GM18907 (cell line): ENCODE measurements at regions not wholly inside any gene's neighbourhood (a gene's known extent, or its start where the extent isn't known, plus 50 kb on each side); places are given as distances from the start of the nearest gene placed in this dataset.

ENCODE experiments used
- ATAC-seq: cut with Tn5 transposase; IDR thresholded peaks from one replicate; pipeline ENCODE4 v1.9.1; 2021; ENCODE audit warnings: mild to moderate bottlenecking, moderate library complexity; ENCODE audit not compliant: unreplicated experiment

DNA sequence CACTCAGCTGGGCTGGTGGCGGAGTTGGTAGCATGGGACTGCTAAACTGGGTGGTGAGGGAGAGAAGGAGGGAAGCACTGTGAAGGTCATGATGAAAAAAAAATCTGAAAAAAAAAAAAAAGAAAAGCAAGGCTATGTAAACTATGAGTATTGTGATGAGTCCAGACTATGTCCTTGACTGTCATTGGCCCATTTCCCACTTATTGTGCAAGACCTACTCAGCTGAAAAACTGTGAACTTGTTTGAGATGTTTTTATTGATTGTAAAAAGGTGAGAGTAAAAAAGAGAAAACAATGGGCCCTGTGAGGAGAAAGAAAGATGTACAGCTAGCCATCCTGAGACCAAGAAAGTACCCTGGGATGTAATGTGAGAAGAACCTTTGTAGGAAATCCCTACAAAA lies 798.4 kb upstream of the TENM4 start:
- ATAC-seq = no peak

DNA sequence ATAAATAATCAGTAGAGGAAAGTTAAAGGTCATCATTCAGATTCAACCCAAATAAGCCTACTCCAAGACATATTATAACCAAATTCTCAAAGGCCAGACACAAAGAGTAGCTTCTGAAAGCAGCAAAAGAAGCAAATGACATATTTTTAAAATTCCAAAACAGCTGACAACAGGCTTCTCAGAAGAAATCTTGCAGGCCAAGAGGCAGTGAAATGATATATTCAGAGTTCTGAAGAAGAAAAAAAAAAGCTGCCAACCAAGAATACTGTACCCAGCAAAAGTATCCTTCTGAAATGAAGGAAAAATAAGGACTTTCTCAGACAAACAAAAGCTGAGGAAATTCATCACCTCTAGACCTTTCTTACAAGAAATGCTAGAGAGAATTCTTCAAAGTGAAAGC lies 787.1 kb upstream of the TENM4 start:
- no peak for ATAC-seq

- ATAC-seq = no peak
These were observed 773.6 kb upstream of the TENM4 start for GRCh38 chr11:80214413-80214812.

DNA sequence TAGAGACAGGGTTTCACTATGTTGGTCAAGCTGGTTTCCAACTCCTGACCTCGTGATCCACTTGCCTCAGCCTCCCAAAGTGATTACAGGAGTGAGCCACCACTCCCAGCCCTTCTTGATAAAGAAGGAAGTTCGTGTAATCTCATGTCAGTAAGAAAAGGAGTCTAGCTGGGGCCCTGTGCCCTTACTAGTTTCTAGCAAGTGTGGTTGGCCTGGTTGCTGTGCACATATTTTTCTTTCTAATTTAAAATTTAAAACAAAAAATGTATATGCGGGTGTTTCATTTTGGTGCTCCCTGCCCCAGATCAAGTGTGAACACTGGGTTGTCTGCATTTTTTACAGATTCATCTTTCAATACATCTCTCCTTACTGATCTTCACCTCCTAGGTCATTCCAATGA lies 770.8 kb upstream of the TENM4 start:
- no peak for ATAC-seq

DNA sequence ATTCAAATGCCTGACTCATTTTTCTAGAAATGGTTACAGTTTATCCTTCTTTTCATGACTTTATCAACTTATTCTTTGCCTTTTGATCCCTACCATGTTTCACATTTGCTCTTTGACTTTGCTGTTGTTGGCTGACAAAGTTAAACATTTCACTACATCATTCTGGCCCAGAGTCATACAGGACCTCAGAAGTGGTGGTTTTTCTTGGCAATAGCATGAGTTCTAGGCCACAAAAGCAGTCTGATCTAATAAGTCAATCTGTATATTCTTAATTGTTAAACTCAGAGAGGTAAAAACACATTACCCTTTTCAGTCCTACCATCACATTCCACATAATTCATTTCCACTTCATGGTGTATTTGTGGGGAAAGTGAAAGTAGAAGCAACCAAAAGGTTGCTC lies 763.2 kb upstream of the TENM4 start:
- ATAC-seq = no peak

- ATAC-seq = no peak
These were observed 756.2 kb upstream of the TENM4 start for GRCh38 chr11:80196932-80197554.

DNA sequence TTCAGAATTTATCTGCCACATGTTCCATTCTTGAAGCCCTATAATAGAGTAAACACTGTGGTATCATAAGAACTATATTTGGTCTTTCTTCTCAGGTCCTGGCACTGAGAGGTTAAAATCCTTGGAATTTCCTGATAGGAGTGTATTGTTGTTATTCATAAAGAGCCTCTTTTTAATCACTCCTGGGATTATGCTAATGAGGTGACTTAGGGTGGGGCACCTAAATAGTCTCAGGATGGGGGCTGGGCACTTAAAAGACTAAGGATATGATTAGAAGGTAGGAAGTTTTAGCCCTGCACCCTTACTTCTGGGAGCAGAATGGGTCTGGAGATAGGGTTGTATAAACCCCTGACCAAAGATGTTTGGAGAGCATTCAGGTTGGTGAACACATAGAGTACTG lies 755.2 kb upstream of the TENM4 start:
- no peak for ATAC-seq

GRCh38 chr11:80194625-80195024 lies 753.8 kb upstream of the TENM4 start:
- no peak for ATAC-seq

DNA sequence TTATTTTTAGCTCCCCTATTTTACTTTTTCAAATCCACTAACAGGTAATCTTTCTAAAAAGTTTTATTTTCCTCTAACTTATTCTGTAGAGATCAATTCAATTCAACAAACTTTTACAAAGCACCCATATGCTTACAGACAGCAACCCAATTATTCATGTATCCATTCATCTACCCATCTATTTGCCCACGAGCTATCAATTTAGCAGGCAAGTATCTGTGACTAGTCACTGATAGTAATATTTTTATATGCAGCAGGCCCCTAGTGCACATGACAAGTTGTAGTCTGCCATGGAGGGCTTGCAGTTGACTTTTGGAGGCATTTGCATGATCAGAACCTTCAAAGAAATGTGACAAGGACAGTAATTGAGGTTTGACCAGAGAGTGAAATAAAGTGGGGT lies 753.2 kb upstream of the TENM4 start:
- ATAC-seq = no peak

GRCh38 chr11:80188076-80188627 lies 747.3 kb upstream of the TENM4 start:
- ATAC-seq = no peak

- ATAC-seq = no peak
These were observed 745.9 kb upstream of the TENM4 start for GRCh38 chr11:80186692-80187091.

DNA sequence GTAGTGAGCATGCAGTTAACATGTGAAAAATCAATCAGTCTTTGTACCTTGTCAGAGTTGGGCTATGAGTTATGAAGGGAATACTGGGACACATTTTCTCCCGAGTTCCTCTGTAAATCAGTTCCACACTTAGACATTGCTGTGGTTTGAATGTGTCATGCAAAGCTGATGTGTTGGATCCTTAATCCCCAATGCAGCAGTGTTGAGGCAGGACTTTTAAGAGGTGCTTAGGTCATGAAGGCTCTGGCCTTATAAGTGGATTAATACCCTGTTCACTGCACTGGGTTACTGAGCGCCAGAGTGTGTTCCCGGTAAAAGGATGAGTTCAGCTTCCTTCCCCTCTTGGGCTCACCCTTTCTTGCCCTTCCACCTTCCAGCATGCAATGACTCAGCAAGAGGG lies 742.1 kb upstream of the TENM4 start:
- no peak for ATAC-seq

GRCh38 chr11:80173371-80174136 lies 732.7 kb upstream of the TENM4 start:
- ATAC-seq = no peak

DNA sequence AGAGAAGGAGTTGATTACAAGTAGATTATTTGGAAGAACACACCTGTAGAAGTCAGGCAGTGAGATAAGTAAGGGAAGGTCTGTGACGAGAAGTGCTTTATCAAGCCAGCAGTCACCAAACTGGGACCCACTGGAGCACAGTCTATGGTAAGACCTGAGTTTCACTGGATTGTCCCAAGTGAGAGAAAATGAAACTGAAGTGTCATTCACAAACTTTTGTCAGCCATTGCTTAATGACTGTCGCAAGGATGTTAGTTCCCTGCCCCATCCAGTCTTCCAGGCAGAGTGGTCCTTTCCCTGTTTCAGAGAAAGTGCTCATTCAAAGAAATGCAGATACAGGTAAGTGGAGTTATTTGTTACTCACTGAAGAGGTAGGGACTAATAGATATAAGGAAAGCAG lies 728.0 kb upstream of the TENM4 start:
- ATAC-seq = no peak

- ATAC-seq = no peak
These were observed 726.9 kb upstream of the TENM4 start for GRCh38 chr11:80167766-80168165.

GRCh38 chr11:80165744-80166143 lies 724.9 kb upstream of the TENM4 start:
- no peak for ATAC-seq

DNA sequence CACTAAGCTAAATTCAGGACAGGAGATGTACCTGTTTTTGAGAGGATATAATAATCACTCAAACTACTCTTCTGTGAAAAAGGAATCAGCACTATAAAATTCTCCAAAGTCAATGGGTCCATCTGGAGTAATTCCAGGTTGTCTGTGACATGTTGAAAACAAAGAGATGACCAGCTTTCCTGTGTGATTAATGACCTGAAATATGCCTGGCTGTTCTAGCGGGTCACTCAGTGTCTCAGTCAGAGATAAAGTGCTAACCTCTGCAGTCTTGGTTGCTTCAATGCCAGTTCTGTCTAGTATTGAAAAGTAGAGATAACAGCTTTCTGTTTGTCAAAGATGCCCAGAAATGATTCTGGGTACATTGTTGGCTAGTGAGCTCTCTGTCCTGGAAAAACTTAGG lies 722.6 kb upstream of the TENM4 start:
- no peak for ATAC-seq

GRCh38 chr11:80163011-80163410 lies 722.2 kb upstream of the TENM4 start:
- no peak for ATAC-seq

- ATAC-seq = no peak
These were observed 721.6 kb upstream of the TENM4 start for GRCh38 chr11:80162387-80162786.

DNA sequence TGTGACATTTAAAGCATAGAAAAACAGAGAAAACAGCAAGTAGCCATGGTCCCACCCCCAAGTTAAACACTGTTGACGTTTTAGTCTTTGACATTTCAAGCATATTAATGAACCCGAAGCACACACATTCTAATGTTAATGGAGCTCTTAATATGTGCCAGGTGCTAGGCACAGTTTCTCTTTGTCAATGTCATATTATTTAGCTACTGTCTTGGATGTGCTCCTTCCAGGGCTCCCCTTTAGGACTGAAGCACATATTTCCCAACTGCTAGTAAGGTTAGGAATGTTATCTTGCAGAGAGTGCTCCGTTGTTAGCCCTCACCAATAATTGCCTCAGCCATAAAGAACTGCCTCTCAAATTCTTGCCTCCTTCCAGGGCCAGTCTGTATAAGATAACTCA lies 716.6 kb upstream of the TENM4 start:
- ATAC-seq = no peak

- ATAC-seq = no peak
These were observed 715.2 kb upstream of the TENM4 start for GRCh38 chr11:80156062-80156461.

- peak; percentile 62 for ATAC-seq
These were observed 714.7 kb upstream of the TENM4 start for GRCh38 chr11:80155412-80156017.
